Endometrium (tissue), 2 donors: ENCODE measurements at regions not wholly inside any gene's neighbourhood (a gene's known extent, or its start where the extent isn't known, plus 50 kb on each side); places are given as distances from the start of the nearest gene placed in this dataset.
"Not testable (repeated sequence)": the region's sequence is repeated elsewhere in the genome, so short reads cannot be mapped to it uniquely, and the experiment has no call there.

ENCODE experiments used
- FAIRE-seq: peaks from 2 replicates; lab custom pipeline; 2012; peaks lifted over from hg19 to GRCh38; lab: Jason Lieb, UNC
- donor health status: control.
- donor health status: control.

- no peak for FAIRE-seq
Measured at GRCh38 chr3:127520993-127521392, 69.5 kb downstream of the TPRA1 start.

DNA sequence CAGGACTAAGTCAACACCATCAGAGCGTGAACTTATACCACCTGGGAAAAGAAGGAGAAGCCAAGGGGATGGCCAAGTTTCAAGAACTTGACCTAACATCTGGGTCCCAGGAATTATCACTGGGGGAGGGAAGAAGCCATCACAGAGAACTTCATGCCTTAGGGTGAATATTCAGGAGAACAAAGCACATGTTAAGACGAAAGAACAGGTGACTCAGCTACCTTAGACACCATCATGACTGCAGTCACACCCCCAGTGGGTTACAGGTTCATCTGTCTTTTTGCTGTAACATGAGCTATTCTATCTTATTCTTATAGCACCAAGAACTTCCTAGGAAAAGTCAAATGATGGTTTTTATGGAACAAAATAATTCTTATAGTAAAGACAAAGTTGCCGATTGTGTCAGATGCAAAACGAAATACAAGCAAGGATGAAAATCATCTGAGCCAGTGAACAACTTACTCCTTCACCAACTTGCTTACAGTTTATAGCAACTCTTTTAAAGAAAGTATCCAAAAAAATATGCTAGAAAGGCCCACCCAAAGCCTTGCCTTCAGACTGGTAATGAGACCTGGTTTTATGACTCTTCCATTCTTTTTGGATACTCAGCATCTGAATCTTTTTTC, 72.0 kb downstream of the TPRA1 start:
- no peak for FAIRE-seq

- no peak for FAIRE-seq
Measured at GRCh38 chr3:127512256-127512655, 78.3 kb downstream of the TPRA1 start.

DNA sequence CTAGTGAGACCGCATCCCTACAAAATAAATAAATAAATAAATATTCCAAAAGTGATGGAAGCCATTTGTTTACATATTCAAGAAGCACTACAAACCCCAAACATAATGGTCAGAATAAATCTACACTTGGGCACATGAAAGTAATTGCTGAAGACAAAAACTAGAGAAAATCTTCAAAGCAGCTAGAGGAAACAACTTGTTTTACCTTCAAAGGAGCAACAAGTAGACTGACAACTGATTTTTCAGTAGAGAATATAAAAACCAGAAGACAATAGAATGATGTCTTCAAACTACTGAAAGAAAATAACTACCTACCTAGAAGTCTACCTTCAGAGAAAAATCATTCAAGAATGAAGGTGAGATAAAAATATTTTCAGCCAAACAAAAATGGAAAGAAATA, 89.4 kb downstream of the TPRA1 start:
- FAIRE-seq: no peak

GRCh38 chr3:127497676-127498075, 92.9 kb downstream of the TPRA1 start:
- no peak for FAIRE-seq

DNA sequence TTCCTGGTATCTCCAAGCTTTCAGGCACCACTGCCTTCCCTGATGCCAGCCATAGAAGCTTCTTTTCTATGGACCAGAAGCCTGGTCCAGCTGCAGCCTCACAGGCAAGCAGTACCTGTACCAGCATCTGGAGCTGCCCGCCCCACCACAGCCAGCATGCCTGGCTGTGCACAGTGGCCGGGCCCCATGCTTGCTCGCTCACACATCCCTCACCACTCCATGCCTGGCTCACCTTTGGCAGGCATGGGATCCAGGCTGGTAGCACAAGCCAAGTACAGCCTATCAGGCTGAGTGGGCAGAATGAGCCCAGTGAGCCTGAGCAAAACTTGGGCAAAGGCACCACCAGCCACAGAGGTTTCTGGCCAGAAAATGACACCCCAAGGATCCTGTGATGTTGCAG, 93.4 kb downstream of the TPRA1 start:
- no peak for FAIRE-seq

DNA sequence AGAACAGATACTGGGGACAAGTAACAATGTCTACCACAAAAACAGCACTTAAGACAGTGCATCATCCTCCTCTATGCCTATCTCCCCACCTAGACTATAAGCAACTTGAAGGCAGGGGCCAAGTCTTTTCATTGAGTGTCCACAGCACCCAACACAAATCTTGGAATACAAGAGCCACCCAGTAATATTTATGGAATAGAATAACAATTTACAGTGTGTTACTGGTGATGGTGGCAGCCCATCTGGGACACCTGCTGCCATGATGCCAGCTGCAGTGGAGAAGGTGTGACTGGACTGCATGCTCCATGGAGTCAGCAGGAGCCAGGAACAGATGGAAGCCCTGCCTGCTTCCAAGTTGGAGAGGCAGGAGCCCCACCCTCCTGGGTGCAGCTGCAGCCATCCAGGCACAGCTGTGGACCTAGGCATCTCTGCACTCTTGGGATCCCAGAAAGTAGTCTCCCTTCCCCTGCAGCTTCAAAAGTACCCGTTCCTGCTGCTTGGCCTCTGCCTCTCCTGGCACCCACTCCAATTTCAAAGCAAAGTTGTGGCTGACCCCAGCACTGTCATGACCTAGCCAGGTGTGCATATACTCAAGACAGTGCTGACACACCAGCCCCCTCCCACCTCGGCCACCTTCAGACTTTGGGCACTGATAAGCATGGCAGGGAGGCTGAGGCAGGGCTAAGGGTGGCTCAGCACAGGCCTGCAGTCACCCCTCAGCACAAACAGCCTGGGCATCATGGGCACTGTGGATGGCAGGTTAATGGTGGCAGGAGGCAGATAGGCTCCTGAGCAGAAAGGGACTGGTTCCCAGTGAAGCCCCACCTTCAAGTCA, 94.5 kb downstream of the TPRA1 start:
- FAIRE-seq: no peak

DNA sequence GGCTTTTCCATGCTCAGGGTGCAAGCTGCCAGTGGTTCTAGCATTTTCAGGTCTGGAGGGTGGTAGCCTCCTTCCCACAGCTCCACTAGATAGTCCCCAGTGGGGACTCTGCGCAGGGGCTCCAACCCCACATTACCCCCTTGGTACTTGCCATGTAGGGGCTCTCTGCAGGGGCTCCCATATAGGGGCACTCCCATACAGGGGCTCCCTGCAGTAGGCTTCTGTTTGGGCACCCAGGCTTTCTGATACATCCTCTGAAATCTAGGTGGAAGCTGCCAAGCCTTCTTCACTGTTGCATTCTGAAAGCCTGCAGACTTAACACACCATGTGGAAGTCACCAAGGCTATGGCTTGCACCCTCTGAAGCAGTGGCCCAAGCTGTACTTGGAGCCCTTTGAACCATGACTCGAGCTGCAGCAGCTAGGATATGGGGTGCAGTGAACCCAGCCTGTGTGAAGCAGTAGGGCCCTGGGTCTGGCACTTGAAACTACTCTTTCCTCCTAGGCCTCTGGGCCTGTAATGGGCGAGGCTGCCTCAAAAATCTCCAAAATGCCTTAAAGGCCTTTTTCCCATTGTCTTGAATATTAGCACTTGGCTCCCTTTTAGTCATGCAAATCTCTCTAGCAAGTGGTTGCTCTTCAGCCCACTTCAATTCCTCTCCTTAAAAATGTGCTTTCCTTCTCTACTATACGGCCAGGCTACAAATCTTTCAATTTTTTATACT, 96.4 kb downstream of the TPRA1 start:
- FAIRE-seq: no peak

GRCh38 chr3:127492426-127492825, 98.1 kb downstream of the TPRA1 start:
- FAIRE-seq: no peak

DNA sequence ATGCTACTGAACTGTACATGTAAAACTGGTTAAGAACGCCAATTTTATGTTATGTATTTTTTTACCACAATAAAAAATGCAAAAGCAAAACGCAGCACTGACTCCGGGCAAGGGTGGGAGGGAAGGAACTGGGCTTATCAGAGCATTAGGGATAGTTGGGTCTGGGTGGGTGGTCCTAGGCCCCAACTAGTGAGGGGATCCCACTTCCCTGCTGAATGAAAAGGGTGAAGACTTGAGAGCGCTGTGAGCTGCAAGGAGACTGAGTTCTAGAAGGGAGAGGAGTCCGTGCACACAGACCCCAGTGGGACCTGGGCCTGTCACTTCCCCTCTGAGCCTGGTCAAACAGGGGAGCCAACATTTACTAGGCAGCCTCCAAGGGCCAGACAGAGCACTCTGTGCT, 98.6 kb downstream of the TPRA1 start:
- no peak for FAIRE-seq

DNA sequence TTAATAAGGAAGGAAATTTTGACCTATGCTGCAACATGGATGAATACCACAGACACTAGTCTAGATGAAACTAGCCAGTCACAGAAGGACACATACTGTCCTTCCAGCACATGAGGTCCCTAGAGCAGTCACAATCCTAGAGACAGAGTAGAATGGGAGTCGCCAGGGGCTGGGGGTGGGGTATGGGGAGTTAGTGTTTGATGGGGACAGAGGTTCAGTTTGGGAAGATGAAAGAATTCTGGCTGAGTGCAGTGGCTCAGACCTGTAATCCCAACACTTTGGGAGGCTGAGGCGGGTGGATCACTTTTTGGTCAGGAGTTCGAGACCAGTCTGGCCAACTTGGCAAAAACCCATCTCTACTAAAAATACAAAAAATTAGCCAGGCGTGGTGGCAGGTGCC, 99.2 kb downstream of the TPRA1 start:
- FAIRE-seq: no peak

DNA sequence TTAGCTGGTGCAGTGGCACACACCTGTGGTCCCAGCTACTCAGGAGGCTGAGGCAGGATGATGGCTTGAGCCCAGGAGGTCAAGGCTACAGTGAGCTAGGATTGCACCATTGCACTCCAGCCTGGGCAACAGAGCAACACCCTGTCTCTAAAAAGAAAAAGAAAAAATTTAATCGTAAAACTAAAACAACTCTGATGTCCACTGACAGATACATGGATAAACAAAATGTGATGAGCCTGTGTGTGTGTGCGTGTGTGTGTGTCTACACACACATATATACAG, 99.6 kb downstream of the TPRA1 start:
- FAIRE-seq: not testable (repeated sequence)

DNA sequence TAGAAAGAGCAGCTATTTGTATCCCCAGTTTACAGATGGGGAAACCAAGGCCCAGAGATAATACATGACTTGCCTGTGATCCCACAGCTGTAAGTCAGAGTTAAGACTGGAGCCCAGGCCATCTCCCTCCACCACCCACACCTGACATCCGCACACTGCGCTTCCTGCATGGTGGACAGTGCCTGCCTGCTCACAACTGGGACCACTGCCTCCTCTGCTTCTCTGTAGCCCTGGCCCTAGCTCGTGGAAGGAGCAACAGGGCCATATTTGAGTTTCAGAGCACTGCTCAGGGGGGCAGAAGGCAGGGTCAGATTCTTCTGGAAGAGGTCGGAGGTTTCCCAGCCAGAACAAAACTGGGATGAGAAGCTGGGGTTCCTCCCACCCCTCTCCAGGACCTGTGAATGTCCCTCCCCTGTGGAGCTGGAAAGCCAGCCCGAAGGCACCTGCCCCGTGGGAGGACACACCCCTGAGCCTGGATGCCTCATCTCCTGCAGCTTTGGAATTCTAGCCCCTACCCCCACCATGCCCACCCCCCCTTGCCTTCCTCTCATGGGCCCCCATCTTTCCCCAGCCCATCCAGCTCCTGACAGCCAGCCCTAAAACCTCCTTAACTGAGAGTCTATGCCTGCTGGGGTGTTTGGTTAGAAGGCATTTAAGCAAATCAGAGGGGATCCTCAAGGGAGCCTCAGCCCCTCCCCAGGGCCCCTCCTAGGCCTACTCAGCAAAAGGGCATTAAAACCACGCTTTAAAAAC, 100.1 kb downstream of the TPRA1 start:
- no peak for FAIRE-seq

GRCh38 chr3:127489357-127489756, 101.2 kb downstream of the TPRA1 start:
- no peak for FAIRE-seq

DNA sequence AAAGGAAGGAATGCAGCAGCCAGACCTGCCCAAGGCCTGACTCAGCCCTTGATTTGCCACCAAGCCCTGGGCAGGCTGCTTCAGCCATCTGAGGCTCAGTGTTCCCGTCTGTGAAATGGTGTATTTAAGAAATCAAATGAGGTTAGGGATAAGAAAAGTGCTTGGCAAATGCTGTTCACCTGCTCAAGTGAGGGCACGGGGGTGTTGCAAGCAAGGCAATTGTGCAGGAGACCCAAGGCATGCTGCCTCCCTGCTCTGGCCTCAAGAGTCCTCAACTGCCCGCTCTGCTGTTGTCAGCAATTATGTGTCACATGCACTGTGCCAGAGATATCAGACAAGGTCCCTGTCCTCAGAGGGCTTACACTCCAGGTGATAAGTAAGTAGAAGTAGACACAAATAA, 101.8 kb downstream of the TPRA1 start:
- no peak for FAIRE-seq

GRCh38 chr3:127488141-127488672, 102.3 kb downstream of the TPRA1 start:
- FAIRE-seq: no peak

- no peak for FAIRE-seq
Measured at GRCh38 chr3:127487196-127487595, 103.3 kb downstream of the TPRA1 start.

- no peak for FAIRE-seq
Measured at GRCh38 chr3:127486321-127486944, 104.1 kb downstream of the TPRA1 start.

DNA sequence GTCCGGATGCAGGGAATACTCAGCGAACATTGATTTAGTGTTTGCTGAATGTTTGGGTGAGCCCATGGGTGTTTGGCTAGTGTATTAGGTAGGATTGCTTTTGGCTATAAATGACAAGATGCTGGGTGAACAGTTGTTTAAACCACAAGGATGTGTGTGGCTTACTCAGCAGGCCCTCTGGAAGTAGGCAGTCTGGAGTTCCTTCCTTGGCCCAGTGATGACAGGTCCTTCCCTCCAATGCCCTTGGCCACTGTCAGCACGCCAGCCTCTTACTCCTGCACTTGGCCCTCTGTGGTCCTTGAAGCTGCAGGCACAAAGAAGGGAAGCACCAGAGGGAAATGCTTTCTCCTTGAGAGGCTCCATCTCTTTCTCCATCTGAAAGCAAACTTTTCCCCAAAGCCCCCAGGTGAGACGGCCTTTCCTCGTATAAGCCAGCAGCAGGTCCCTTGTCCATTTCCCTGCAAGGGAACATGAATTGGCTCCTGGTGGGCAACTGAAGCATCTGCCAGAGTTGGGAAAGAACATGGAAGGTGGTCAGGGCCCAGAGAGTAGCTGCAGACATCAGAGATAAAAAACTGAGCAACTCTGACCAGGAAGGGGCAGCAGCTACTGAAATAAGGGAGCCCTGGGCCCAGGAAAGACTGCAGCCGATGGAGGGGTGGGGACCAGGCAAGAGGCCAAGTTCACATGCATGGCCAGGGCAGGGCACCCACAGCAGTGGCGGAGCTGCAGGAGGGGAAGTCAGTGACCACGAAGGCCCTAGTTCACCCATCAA, 105.0 kb downstream of the TPRA1 start:
- no peak for FAIRE-seq

GRCh38 chr3:127484601-127485388, 105.7 kb downstream of the TPRA1 start:
- no peak for FAIRE-seq
